GM23248 (cell line): ENCODE measurements at regions not wholly inside any gene's neighbourhood (a gene's known extent, or its start where the extent isn't known, plus 50 kb on each side); places are given as distances from the start of the nearest gene placed in this dataset.

ENCODE experiments used
- DNase-seq: peaks from one replicate; pipeline ENCODE4 v3.0.0-alpha.2; 2015
- H2AFZ ChIP-seq: fragments of 200-600 bp; sonication (generic); 2 replicates; pipeline ENCODE4 v1.6.1; 2016; ENCODE audit warnings: antibody characterized with exemption
- H3F3A ChIP-seq: fragments of 200-600 bp; sonication (generic); 2 replicates; pipeline ENCODE4 v1.6.1; 2016; ENCODE audit warnings: mild to moderate bottlenecking, antibody characterized with exemption, mixed run types; ENCODE audit not compliant: insufficient read depth
- H3K27ac ChIP-seq: fragments of 200-600 bp; sonication (generic); 2 replicates; pipeline ENCODE4 v1.5.1; 2016; ENCODE audit warnings: mild to moderate bottlenecking
- H3K27me3 ChIP-seq: fragments of 200-600 bp; sonication (generic); replicated peaks from 2 replicates; pipeline ENCODE4 v1.6.1; 2016; ENCODE audit warnings: mild to moderate bottlenecking; ENCODE audit not compliant: insufficient read depth
- H3K36me3 ChIP-seq: fragments of 200-600 bp; sonication (generic); 2 replicates; pipeline ENCODE4 v1.6.1; 2016; ENCODE audit warnings: low read depth, mild to moderate bottlenecking
- H3K4me1 ChIP-seq: fragments of 200-600 bp; sonication (generic); 2 replicates; pipeline ENCODE4 v1.6.1; 2016; ENCODE audit warnings: mild to moderate bottlenecking; ENCODE audit not compliant: insufficient read depth
- H3K4me2 ChIP-seq: fragments of 200-600 bp; sonication (generic); one replicate; pipeline ENCODE4 v1.6.1; 2016; ENCODE audit warnings: mild to moderate bottlenecking; ENCODE audit not compliant: unreplicated experiment
- H3K4me3 ChIP-seq: fragments of 200-600 bp; sonication (generic); 2 replicates; pipeline ENCODE4 v1.5.1; 2016; ENCODE audit warnings: mild to moderate bottlenecking
- H3K79me2 ChIP-seq: fragments of 200-600 bp; sonication (generic); 2 replicates; pipeline ENCODE4 v1.6.1; 2016; ENCODE audit warnings: mild to moderate bottlenecking; ENCODE audit not compliant: insufficient read depth
- H3K9ac ChIP-seq: fragments of 200-600 bp; sonication (generic); 2 replicates; pipeline ENCODE4 v1.6.1; 2016; ENCODE audit warnings: mild to moderate bottlenecking
- H3K9me2 ChIP-seq: fragments of 200-600 bp; sonication (generic); 2 replicates; pipeline ENCODE4 v1.6.1; 2016; ENCODE audit warnings: mixed run types, mild to moderate bottlenecking, moderate library complexity; ENCODE audit not compliant: insufficient read depth
- H3K9me3 ChIP-seq: fragments of 200-600 bp; sonication (generic); one replicate; pipeline ENCODE4 v1.6.1; 2017; ENCODE audit warnings: low read depth
- H4K20me1 ChIP-seq: fragments of 200-600 bp; sonication (generic); 2 replicates; pipeline ENCODE4 v1.6.0; 2016; ENCODE audit not compliant: insufficient read depth
- EZH2 ChIP-seq: fragments of 200-600 bp; sonication (generic); IDR thresholded peaks from 2 replicates; pipeline ENCODE4 v1.6.1; 2018; ENCODE audit warnings: antibody characterized with exemption, mild to moderate bottlenecking; ENCODE audit not compliant: insufficient read depth, poor library complexity, severe bottlenecking
- EZH2phosphoT487 ChIP-seq: fragments of 200-600 bp; sonication (generic); IDR thresholded peaks from 2 replicates; pipeline ENCODE4 v1.6.1; 2018; ENCODE audit warnings: antibody characterized with exemption, moderate library complexity, mild to moderate bottlenecking, low read depth; ENCODE audit not compliant: insufficient read depth
- WGBS, 2 experiments: methylation state at CpG; one replicate each; pipeline ENCODE4 v1.1.6; 2015 to 2017; ENCODE audit warnings: low lambda C conversion rate in 2 of 2, low coverage in 1 of 2; ENCODE audit errors: missing lambda C conversion rate in 2 of 2; 5-methylcytosine and 5-hydroxymethylcytosine counted together
- in situ Hi-C: fragments of 300-500 bp; cut with MboI; formaldehyde crosslinking; loops from 2 replicates; pipeline ENCODE4 v1.15.0; 2020

DNA sequence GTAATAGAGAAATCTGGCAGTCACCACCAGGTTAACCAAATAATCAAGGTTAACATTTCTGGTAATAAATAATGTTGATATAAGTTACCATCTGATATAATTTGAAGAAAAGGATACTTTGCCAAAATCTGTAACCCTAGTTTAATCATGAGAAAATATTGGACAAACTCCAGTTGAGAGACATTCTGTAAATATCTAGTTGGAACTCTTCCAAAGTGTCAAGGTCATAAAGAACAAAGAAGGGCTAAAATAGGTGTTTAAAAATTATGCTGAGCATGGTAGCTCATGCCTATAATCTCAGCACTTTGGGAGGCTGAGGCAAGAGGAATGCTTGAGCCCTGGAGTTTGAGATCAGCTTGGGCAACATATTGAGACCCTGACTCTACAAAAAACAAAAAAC lies 253.3 kb downstream of the MRPS30 start:
- H3K36me3 ChIP-seq, result no peaks in the 10 kb centered on the region
- H2AFZ ChIP-seq, result no peak overlapping the region
- no peaks in the 10 kb centered on the region for H3F3A ChIP-seq
- DNase-seq, result no peak
- no peak overlapping the region for H3K4me2 ChIP-seq
- H3K9me3 ChIP-seq, result no peaks in the 10 kb centered on the region
- no peak overlapping the region for H3K9ac ChIP-seq
- no peak overlapping the region for H3K27ac ChIP-seq
- TF ChIP-seq EZH2phosphoT487 (no peak), EZH2 (no peak)
- no peaks in the 10 kb centered on the region for H4K20me1 ChIP-seq
- H3K9me2 ChIP-seq, result no peaks in the 10 kb centered on the region
- no peaks in the 10 kb centered on the region for H3K4me1 ChIP-seq
- H3K79me2 ChIP-seq, result no peaks in the 10 kb centered on the region
- H3K4me3 ChIP-seq, result no peak overlapping the region
- in situ Hi-C loops, result no loop called here
- no peaks in the 10 kb centered on the region for H3K27me3 ChIP-seq

DNA sequence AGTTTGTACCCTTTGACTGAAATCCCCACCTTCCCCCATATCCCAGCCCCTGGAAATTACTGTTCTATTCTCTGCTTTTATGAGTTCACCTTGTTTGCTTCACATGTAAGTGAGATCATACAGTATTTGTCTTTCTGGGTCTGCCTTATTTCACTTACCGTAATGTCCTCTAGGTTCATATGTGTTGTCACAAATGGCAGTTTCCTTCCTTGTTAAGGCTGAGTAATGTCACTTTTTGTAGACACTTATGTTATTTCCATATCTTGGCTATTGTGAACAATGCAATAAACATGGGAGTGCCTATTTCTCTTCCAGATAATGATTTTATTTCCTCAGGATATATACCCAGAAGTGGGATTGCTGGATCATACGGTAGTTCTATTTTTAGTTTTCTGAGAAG lies 272.3 kb downstream of the MRPS30 start:
- H3K9me2 ChIP-seq, result no peaks in the 10 kb centered on the region
- no peak overlapping the region for H3K27ac ChIP-seq
- no peak for DNase-seq
- H3K79me2 ChIP-seq, result no peaks in the 10 kb centered on the region
- no peaks in the 10 kb centered on the region for H3K36me3 ChIP-seq
- H4K20me1 ChIP-seq, result no peaks in the 10 kb centered on the region
- no peak overlapping the region for H3K9ac ChIP-seq
- H3K9me3 ChIP-seq, result no peaks in the 10 kb centered on the region
- TF ChIP-seq EZH2phosphoT487 (no peak), EZH2 (no peak)
- H2AFZ ChIP-seq, result no peak overlapping the region
- in situ Hi-C loops, result no loop called here
- no peak overlapping the region for H3K4me3 ChIP-seq
- H3K4me2 ChIP-seq, result no peak overlapping the region
- no peaks in the 10 kb centered on the region for H3F3A ChIP-seq
- H3K4me1 ChIP-seq, result no peaks in the 10 kb centered on the region
- H3K27me3 ChIP-seq, result no peaks in the 10 kb centered on the region
- WGBS, 2 experiments, result 37 to 42% methylated on average over 2 of the region's 2 CpGs

DNA sequence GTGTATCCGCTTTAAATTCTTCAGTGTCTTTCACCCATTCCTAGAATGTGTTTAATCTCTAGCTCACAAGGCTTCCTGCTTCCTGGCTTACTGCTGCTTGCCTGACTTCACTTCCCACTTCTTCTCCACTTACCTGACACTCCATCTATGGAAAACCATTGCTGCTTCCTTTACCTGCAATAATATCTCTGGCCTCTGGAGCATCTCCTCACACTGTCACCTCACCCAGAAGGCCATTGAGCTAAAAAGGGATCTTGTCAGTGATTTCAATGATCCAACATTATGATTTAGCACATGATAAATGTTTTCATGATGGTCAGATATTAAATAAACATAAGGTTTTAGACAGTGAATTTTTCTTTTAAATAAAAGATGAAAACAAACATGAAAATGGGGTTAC lies 281.1 kb downstream of the MRPS30 start:
- DNase-seq, result no peak
- Histone ChIP-seq H3K9ac (no peak overlapping the region), H3K4me2 (no peak overlapping the region), H2AFZ (no peak overlapping the region), H4K20me1 (no peaks in the 10 kb centered on the region), H3K4me1 (no peaks in the 10 kb centered on the region), H3K4me3 (no peak overlapping the region), H3K79me2 (no peaks in the 10 kb centered on the region), H3K36me3 (no peaks in the 10 kb centered on the region), H3K9me3 (no peaks in the 10 kb centered on the region), H3F3A (no peaks in the 10 kb centered on the region), H3K9me2 (no peaks in the 10 kb centered on the region), H3K27ac (no peak overlapping the region), H3K27me3 (no peaks in the 10 kb centered on the region)
- no peak for TF ChIP-seq EZH2
- no peak for TF ChIP-seq EZH2phosphoT487
- WGBS, 2 experiments, result 38 to 56% methylated on average over 1 of the region's 1 CpG
- in situ Hi-C loops, result no loop called here

- H3K27ac ChIP-seq, result no peak overlapping the region
- no peaks in the 10 kb centered on the region for H3K27me3 ChIP-seq
- H2AFZ ChIP-seq, result no peak overlapping the region
- no peak overlapping the region for H3K9ac ChIP-seq
- TF ChIP-seq EZH2 (no peak), EZH2phosphoT487 (no peak)
- H4K20me1 ChIP-seq, result no peaks in the 10 kb centered on the region
- no peaks in the 10 kb centered on the region for H3K9me2 ChIP-seq
- H3K4me2 ChIP-seq, result no peak overlapping the region
- H3K4me3 ChIP-seq, result no peak overlapping the region
- no peaks in the 10 kb centered on the region for H3F3A ChIP-seq
- no peaks in the 10 kb centered on the region for H3K36me3 ChIP-seq
- in situ Hi-C loops, result no loop called here
- no peaks in the 10 kb centered on the region for H3K79me2 ChIP-seq
- no peak for DNase-seq
- H3K4me1 ChIP-seq, result no peaks in the 10 kb centered on the region
- 40 to 59% methylated on average over 1 of the region's 1 CpG for WGBS, 2 experiments
- H3K9me3 ChIP-seq, result no peaks in the 10 kb centered on the region
Observed at GRCh38 chr5:45093377-45093776, 284.6 kb downstream of the MRPS30 start.

DNA sequence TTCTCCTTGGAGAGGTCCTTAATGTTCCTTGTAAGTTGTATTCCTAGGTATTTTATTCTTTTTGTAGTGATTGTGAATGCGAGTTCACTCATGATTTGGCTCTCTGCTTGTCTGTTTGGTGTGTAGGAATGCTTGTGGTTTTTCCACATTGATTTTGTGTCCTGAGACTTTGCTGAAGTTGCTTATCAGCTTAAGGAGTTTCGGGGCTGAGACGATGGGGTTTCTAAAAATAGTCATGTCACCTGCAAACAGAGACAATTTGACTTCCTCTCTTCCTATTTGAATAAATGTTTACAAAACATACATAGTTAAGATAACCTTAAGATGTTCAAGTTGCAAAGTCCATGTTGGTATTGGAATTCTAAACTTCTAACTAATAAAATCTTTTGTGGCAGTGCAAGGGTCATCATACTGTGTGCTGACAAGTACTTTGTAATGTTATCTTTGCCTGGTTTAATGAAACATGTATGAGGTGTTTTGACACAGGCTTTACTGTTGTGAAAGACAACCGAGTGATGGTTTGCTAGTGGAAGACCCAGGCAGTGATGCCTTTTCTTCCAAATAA lies 286.2 kb downstream of the MRPS30 start:
- DNase-seq, result no peak
- no peak overlapping the region for H3K9ac ChIP-seq
- H2AFZ ChIP-seq, result no peak overlapping the region
- no peaks in the 10 kb centered on the region for H4K20me1 ChIP-seq
- no peak overlapping the region for H3K4me2 ChIP-seq
- 4 to 7% methylated on average over 4 of the region's 4 CpGs for WGBS, 2 experiments
- no peaks in the 10 kb centered on the region for H3F3A ChIP-seq
- no peaks in the 10 kb centered on the region for H3K4me1 ChIP-seq
- H3K79me2 ChIP-seq, result no peaks in the 10 kb centered on the region
- in situ Hi-C loops, result no loop called here
- no peak overlapping the region for H3K27ac ChIP-seq
- no peaks in the 10 kb centered on the region for H3K36me3 ChIP-seq
- TF ChIP-seq EZH2 (no peak), EZH2phosphoT487 (no peak)
- no peaks in the 10 kb centered on the region for H3K27me3 ChIP-seq
- H3K9me3 ChIP-seq, result no peaks in the 10 kb centered on the region
- H3K4me3 ChIP-seq, result no peak overlapping the region
- no peaks in the 10 kb centered on the region for H3K9me2 ChIP-seq
